Psoas muscle (tissue), 7 donors: ENCODE measurements at regions not wholly inside any gene's neighbourhood (a gene's known extent, or its start where the extent isn't known, plus 50 kb on each side); places are given as distances from the start of the nearest gene placed in this dataset.

Experiments used
- ATAC-seq, 4 donors: fragments of 200-7000 bp; cut with Tn5 transposase; one replicate each; pipeline ENCODE4 v1.9.1; 2020; ENCODE audit warnings: moderate library complexity in 3 of 4, mild to moderate bottlenecking in 2 of 4
- DNase-seq, 2 donors: peaks; one replicate each; pipeline ENCODE4 v3.0.0-alpha.2; 2020
- H3K27ac ChIP-seq: fragments of 200-600 bp; one replicate; pipeline ENCODE4 v1.8.0; 2022
- H3K27me3 ChIP-seq, 3 donors: fragments of 200-600 bp in 1 of 3; one replicate each; pipeline versions ENCODE4 v1.6.1 to v1.8.0; 2013 to 2022; ENCODE audit warnings: low read length in 2 of 3, mild to moderate bottlenecking in 2 of 3, moderate library complexity in 1 of 3; ENCODE audit not compliant: insufficient read depth in 3 of 3
- H3K36me3 ChIP-seq, 2 donors: fragments of 200-600 bp in 1 of 2; one replicate each; pipeline versions ENCODE4 v1.6.1 to v1.8.0; 2013 to 2022; ENCODE audit warnings: low read depth in 1 of 2, mild to moderate bottlenecking in 1 of 2, moderate library complexity in 1 of 2; ENCODE audit not compliant: insufficient read depth in 1 of 2
- H3K4me1 ChIP-seq: fragments of 200-600 bp; one replicate; pipeline ENCODE4 v1.8.0; 2022
- H3K4me3 ChIP-seq: fragments of 200-600 bp; one replicate; pipeline ENCODE4 v1.8.0; 2022; ENCODE audit warnings: mild to moderate bottlenecking
- H3K9me3 ChIP-seq: fragments of 200-600 bp; one replicate; pipeline ENCODE4 v1.8.0; 2022
- CTCF ChIP-seq: fragments of 200-600 bp; IDR thresholded peaks from one replicate; pipeline ENCODE4 v1.8.0; 2022; ENCODE audit warnings: antibody characterized with exemption
- WGBS, 3 donors: extraction: QIAGEN DNeasy Blood & Tissue Kit; methylation state at CpG; one replicate each; pipeline versions ENCODE4 v1.1.6 to v1.1.7; 2013; 5-methylcytosine and 5-hydroxymethylcytosine counted together
- intact Hi-C, 2 donors: fragments of 100-400 bp; cut with DNase I; formaldehyde crosslinking; loops; one replicate each; pipeline versions ENCODE4 v1.11.0 to v1.14.2; 2022
- donor health status: healthy with polysubstance abuse.
- donor health status: DM: no; HTN: no; CAD: no; lungs with moderate emphysema.
- donor health status: Bipolar disorder and iron deficiency.
- donor health status: healthy.
- donor health status: DM: yes; HTN: yes; CAD: no.
- donor health status: DM: no; HTN: no; CAD: no.
- donor health status: DM: yes; HTN: yes; CAD: no.

- no peak overlapping the region for H3K4me3 ChIP-seq
- ATAC-seq, result no peak
- no peak overlapping the region for H3K27ac ChIP-seq
- no peaks in the 10 kb centered on the region for H3K4me1 ChIP-seq
- no peak for DNase-seq
- no peaks in the 10 kb centered on the region for H3K27me3 ChIP-seq
- TF ChIP-seq CTCF, result no peak
- H3K36me3 ChIP-seq, result no peaks in the 10 kb centered on the region
- no peaks in the 10 kb centered on the region for H3K9me3 ChIP-seq
- intact Hi-C loops, result no loop called here
Measured at GRCh38 chr21:22062472-22063139, 1064.4 kb downstream of the NCAM2 start.

GRCh38 chr21:22063140-22063539, 1064.9 kb downstream of the NCAM2 start:
- WGBS, 3 donors, result 70 to 78% (median 73%) methylated on average over 2 of the region's 2 CpGs
- Histone ChIP-seq H3K27me3 (no peaks in the 10 kb centered on the region), H3K4me3 (no peak overlapping the region), H3K4me1 (no peaks in the 10 kb centered on the region), H3K27ac (no peak overlapping the region), H3K9me3 (no peaks in the 10 kb centered on the region), H3K36me3 (no peaks in the 10 kb centered on the region)
- intact Hi-C loops, result no loop called here
- DNase-seq (no peak), ATAC-seq (no peak)
- TF ChIP-seq CTCF, result no peak

DNA sequence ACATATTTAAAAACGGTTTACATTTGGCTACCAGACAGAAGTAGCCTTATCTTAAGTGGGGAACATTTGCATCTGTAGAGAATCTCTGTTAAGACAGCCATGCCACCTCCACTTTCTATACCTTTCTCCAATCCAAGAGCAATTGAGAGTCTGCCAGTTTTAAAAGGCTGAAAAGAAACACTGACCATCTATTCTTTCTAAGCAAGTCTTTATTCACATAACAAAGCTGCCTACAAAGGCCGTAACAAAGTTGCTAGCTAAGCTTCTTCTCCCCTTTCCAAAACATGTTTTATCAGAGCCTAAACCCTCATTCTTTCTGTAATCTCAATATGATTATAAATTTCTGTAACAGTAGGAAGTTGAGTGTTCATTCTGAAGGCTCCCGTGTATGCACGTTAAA, 1078.3 kb downstream of the NCAM2 start:
- H3K27ac ChIP-seq, result no peak overlapping the region
- intact Hi-C loops, result no loop called here
- H3K36me3 ChIP-seq, result no peaks in the 10 kb centered on the region
- no peak overlapping the region for H3K4me3 ChIP-seq
- DNase-seq (no peak), ATAC-seq (no peak)
- H3K27me3 ChIP-seq, result peaks cover 0 to 2% (median 0%) of the 10 kb centered on the region in 3 donors
- no peaks in the 10 kb centered on the region for H3K9me3 ChIP-seq
- no peaks in the 10 kb centered on the region for H3K4me1 ChIP-seq
- 45 to 53% (median 45%) methylated on average over 4 of the region's 4 CpGs for WGBS, 3 donors
- TF ChIP-seq CTCF, result no peak

- no peak for ATAC-seq
- 78 to 90% (median 85%) methylated on average over 3 of the region's 3 CpGs for WGBS, 3 donors
- H3K4me1 ChIP-seq, result no peaks in the 10 kb centered on the region
Measured at GRCh38 chr21:22083899-22084298, 1085.7 kb downstream of the NCAM2 start.

More at GRCh38 chr21:22083899-22084298, 1085.7 kb downstream of the NCAM2 start:
- Histone ChIP-seq H3K4me3 (no peak overlapping the region), H3K27ac (no peak overlapping the region), H3K36me3 (no peaks in the 10 kb centered on the region), H3K9me3 (peaks cover 3% of the 10 kb centered on the region), H3K27me3 (peaks cover 0 to 2% (median 0%) of the 10 kb centered on the region in 3 donors)
- intact Hi-C loops, result no loop called here
- TF ChIP-seq CTCF, result no peak
- no peak for DNase-seq
